ENCODE measurements at regions not wholly inside any gene's neighbourhood (a gene's known extent, or its start where the extent isn't known, plus 50 kb on each side); places are given as distances from the start of the nearest gene placed in this dataset.

DNA sequence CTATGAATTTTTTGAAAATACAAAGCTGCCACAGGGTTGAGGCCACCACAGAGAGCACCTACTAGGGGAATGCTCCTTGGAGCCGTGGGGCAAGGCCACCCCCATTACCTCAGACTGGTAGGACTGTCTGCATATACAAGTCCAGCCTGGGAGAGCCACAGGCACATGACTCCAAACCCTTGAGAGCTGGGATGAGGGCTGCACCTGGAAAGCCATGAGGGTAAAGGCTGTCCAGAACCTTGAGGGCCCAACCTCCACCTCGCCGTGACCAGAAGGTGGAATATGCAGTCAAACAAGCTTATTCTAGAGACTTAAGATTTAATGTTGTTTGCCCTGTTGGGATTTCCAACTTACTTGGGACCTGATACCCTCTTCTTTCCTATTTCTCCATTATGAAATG, 69.5 kb upstream of the TSLP start:
- TF ChIP-seq TCF4 (CRISPR knock-in tag; IDR thresholded peaks at IDR 0.05; ENCODE audit: borderline replicate concordance) (no peak), RARB (CRISPR knock-in tag; IDR thresholded peaks at IDR 0.05) (no peak), ZNF565 (CRISPR knock-in tag; conservative IDR thresholded peaks at IDR 0.05; ENCODE audit: low read depth) (no peak), OSR1 (CRISPR knock-in tag; IDR thresholded peaks at IDR 0.05) (no peak), ZC3H10 (CRISPR knock-in tag; IDR thresholded peaks at IDR 0.05) (no peak), ZNF70 (CRISPR knock-in tag; IDR thresholded peaks at IDR 0.05) (no peak), CSDC2 (CRISPR knock-in tag; IDR thresholded peaks at IDR 0.05) (no peak), ZFP30 (CRISPR knock-in tag; IDR thresholded peaks at IDR 0.05) (no peak), BACH2 (CRISPR knock-in tag; IDR thresholded peaks at IDR 0.05; ENCODE audit: borderline replicate concordance) (no peak)
- TF ChIP-seq, protein P1, sequence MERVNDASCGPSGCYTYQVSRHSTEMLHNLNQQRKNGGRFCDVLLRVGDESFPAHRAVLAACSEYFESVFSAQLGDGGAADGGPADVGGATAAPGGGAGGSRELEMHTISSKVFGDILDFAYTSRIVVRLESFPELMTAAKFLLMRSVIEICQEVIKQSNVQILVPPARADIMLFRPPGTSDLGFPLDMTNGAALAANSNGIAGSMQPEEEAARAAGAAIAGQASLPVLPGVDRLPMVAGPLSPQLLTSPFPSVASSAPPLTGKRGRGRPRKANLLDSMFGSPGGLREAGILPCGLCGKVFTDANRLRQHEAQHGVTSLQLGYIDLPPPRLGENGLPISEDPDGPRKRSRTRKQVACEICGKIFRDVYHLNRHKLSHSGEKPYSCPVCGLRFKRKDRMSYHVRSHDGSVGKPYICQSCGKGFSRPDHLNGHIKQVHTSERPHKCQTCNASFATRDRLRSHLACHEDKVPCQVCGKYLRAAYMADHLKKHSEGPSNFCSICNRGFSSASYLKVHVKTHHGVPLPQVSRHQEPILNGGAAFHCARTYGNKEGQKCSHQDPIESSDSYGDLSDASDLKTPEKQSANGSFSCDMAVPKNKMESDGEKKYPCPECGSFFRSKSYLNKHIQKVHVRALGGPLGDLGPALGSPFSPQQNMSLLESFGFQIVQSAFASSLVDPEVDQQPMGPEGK (CRISPR knock-in tag; IDR thresholded peaks at IDR 0.05; ENCODE audit: borderline replicate concordance), result no peak
- TF ChIP-seq, protein P2, sequence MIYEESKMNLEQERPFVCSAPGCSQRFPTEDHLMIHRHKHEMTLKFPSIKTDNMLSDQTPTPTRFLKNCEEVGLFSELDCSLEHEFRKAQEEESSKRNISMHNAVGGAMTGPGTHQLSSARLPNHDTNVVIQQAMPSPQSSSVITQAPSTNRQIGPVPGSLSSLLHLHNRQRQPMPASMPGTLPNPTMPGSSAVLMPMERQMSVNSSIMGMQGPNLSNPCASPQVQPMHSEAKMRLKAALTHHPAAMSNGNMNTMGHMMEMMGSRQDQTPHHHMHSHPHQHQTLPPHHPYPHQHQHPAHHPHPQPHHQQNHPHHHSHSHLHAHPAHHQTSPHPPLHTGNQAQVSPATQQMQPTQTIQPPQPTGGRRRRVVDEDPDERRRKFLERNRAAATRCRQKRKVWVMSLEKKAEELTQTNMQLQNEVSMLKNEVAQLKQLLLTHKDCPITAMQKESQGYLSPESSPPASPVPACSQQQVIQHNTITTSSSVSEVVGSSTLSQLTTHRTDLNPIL (CRISPR knock-in tag; IDR thresholded peaks at IDR 0.05; ENCODE audit: low read depth), result no peak
- TF ChIP-seq, protein P3, sequence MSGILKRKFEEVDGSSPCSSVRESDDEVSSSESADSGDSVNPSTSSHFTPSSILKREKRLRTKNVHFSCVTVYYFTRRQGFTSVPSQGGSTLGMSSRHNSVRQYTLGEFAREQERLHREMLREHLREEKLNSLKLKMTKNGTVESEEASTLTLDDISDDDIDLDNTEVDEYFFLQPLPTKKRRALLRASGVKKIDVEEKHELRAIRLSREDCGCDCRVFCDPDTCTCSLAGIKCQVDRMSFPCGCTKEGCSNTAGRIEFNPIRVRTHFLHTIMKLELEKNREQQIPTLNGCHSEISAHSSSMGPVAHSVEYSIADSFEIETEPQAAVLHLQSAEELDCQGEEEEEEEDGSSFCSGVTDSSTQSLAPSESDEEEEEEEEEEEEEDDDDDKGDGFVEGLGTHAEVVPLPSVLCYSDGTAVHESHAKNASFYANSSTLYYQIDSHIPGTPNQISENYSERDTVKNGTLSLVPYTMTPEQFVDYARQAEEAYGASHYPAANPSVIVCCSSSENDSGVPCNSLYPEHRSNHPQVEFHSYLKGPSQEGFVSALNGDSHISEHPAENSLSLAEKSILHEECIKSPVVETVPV (CRISPR knock-in tag; IDR thresholded peaks at IDR 0.05), result no peak

Data from SK-N-SH treated with all-trans-retinoic acid at 6 μM for 48 hours (cell line).